ENCODE measurements at regions not wholly inside any gene's neighbourhood (a gene's known extent, or its start where the extent isn't known, plus 50 kb on each side); places are given as distances from the start of the nearest gene placed in this dataset.
"Not testable (repeated sequence)": the region's sequence is repeated elsewhere in the genome, so short reads cannot be mapped to it uniquely, and the experiment has no call there.

DNA sequence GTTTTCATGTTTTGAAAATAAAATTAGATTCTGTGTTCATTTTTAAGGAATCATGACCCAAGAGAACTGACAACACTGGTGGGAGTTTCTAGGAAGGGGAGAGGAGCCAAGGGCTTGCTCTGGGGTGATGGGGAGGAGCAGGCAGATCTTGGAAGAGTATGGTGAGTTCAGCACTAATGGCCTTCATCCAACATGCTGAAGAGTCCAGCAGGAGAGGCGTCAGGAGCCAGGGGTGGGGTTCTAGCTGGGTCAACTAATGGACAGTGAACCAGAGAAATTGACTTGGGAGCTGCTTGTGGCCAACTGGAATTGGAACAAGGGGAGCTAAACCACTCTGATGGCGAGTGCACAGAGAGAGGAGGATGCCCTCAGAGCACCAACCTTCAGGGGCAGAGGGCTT lies 107.1 kb downstream of the MRPL14 start:
- no peaks in the 10 kb centered on the region for H3K36me3 ChIP-seq (ENCODE audit: control insufficient read depth in 2 of 2, extremely low read depth in 1 of 2, insufficient read depth in 2 of 2, low read length in 2 of 2)
- no peaks in the 10 kb centered on the region for H3K9me3 ChIP-seq (replicated peaks; ENCODE audit: control insufficient read depth, insufficient read depth, low read length)
- H3K79me2 ChIP-seq (ENCODE audit: control insufficient read depth, insufficient read depth, low read length) = no peaks in the 10 kb centered on the region
- H3K9ac ChIP-seq (replicated peaks; ENCODE audit: extremely low read depth, insufficient read depth, low read length) = no peak overlapping the region
- CTCF ChIA-PET = interaction anchor here (0.8 to 1.6 kb wide), 4 partner anchors 9 to 59 kb away, joined by 3 to 7 read pairs (median 3); no protein-coding TSS in a partner anchor
- dilution Hi-C loops (cut with MboI; ENCODE audit: extremely low pct_ligation_motif_present, low sequenced_read_pairs) (no loop called here), intact Hi-C loops (cut with micrococcal nuclease) (no loop called here)
- no peak overlapping the region for H3K4me2 ChIP-seq (ENCODE audit: insufficient read depth, low read length)
- no peaks in the 10 kb centered on the region for H3K4me1 ChIP-seq (ENCODE audit: control insufficient read depth, extremely low read depth, insufficient read depth, low read length)
- DNase-seq (ENCODE audit: low read depth, low spot score) (no peak), FAIRE-seq (no peak)
- H3K9me1 ChIP-seq (replicated peaks; ENCODE audit: control insufficient read depth, extremely low read depth, insufficient read depth, low read length) = no peaks in the 10 kb centered on the region
- no peak for TF ChIP-seq JUN (IDR thresholded peaks at IDR 0.05; ENCODE audit: borderline replicate concordance, insufficient read depth, insufficient read length, low read depth)
- TF ChIP-seq GATA2 (IDR thresholded peaks at IDR 0.05; ENCODE audit: insufficient read depth, insufficient read length, low read depth, low read length) = no peak
- TF ChIP-seq MYC (IDR thresholded peaks at IDR 0.05; ENCODE audit: low read depth, low read length) = no peak
- TF ChIP-seq POLR2A (IDR thresholded peaks at IDR 0.05; ENCODE audit: low read depth, low read length) = no peak
- no peak for TF ChIP-seq FOS (IDR thresholded peaks at IDR 0.05; ENCODE audit: borderline replicate concordance, insufficient read depth, low read length)
- no peak overlapping the region for H3K4me3 ChIP-seq (replicated peaks in 1 of 3; ENCODE audit: insufficient read depth in 1 of 3, low read depth in 1 of 3, low read length in 3 of 3)
- no peak overlapping the region for H2AFZ ChIP-seq (ENCODE audit: low read depth, low read length)
- H4K20me1 ChIP-seq (replicated peaks; ENCODE audit: control insufficient read depth, extremely low read depth, insufficient read depth, low read length) = no peaks in the 10 kb centered on the region
- H3K27me3 ChIP-seq (ENCODE audit: control insufficient read depth in 2 of 2, insufficient read depth in 2 of 2, low read length in 2 of 2) = no peaks in the 10 kb centered on the region
- BruUV-seq (replicated peaks) = no TSS peak
- no peak overlapping the region for H3K27ac ChIP-seq (ENCODE audit: insufficient read depth, low read depth, low read length)
- POLR2A ChIA-PET = no interaction called here

DNA sequence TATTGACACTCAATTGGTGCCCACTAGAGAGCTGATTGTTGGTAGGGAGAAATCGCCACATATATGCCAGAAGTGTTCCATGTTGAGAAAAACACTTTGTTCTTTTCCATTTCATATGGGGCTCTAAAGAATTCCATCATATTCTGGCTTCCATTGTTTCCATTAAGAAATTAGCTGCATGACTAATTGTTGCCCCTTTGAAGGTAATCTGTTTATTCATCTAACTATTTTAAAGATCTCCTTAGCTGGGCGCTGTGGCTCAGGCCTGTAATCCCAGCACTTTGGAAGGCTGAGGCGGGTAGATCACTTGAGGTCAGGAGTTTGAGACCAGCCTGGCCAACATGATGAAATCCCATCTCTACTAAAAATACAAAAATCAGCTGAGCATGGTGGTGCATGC lies 109.9 kb downstream of the MRPL14 start:
- dilution Hi-C loops (cut with MboI; ENCODE audit: extremely low pct_ligation_motif_present, low sequenced_read_pairs); POLR2A ChIA-PET; H3K27me3 ChIP-seq (ENCODE audit: control insufficient read depth in 2 of 2, insufficient read depth in 2 of 2, low read length in 2 of 2); H2AFZ ChIP-seq (ENCODE audit: low read depth, low read length); DNase-seq (ENCODE audit: low read depth, low spot score); H3K36me3 ChIP-seq (ENCODE audit: control insufficient read depth in 2 of 2, extremely low read depth in 1 of 2, insufficient read depth in 2 of 2, low read length in 2 of 2); FAIRE-seq; H3K9me3 ChIP-seq (replicated peaks; ENCODE audit: control insufficient read depth, insufficient read depth, low read length); H3K79me2 ChIP-seq (ENCODE audit: control insufficient read depth, insufficient read depth, low read length); BruUV-seq (replicated peaks); H3K4me3 ChIP-seq (replicated peaks in 1 of 3; ENCODE audit: insufficient read depth in 1 of 3, low read depth in 1 of 3, low read length in 3 of 3); H3K9ac ChIP-seq (replicated peaks; ENCODE audit: extremely low read depth, insufficient read depth, low read length); intact Hi-C loops (cut with micrococcal nuclease); H3K4me2 ChIP-seq (ENCODE audit: insufficient read depth, low read length); H3K27ac ChIP-seq (ENCODE audit: insufficient read depth, low read depth, low read length); H4K20me1 ChIP-seq (replicated peaks; ENCODE audit: control insufficient read depth, extremely low read depth, insufficient read depth, low read length); H3K9me1 ChIP-seq (replicated peaks; ENCODE audit: control insufficient read depth, extremely low read depth, insufficient read depth, low read length); H3K4me1 ChIP-seq (ENCODE audit: control insufficient read depth, extremely low read depth, insufficient read depth, low read length): not testable (repeated sequence)
- CTCF ChIA-PET = interaction anchor here (1.2 kb wide), 1 partner anchor 16 kb away, joined by 4 read pairs; no protein-coding TSS in a partner anchor

Measured in endothelial cell of umbilical vein (primary cell).